IPS DF 4.7 (cell line): ENCODE measurements at regions not wholly inside any gene's neighbourhood (a gene's known extent, or its start where the extent isn't known, plus 50 kb on each side); places are given as distances from the start of the nearest gene placed in this dataset.

ENCODE experiments used
- DNase-seq: peaks from one replicate; pipeline ENCODE4 v3.0.0-alpha.2; 2013; ENCODE audit warnings: low spot score; ENCODE audit errors: extremely low read depth

DNA sequence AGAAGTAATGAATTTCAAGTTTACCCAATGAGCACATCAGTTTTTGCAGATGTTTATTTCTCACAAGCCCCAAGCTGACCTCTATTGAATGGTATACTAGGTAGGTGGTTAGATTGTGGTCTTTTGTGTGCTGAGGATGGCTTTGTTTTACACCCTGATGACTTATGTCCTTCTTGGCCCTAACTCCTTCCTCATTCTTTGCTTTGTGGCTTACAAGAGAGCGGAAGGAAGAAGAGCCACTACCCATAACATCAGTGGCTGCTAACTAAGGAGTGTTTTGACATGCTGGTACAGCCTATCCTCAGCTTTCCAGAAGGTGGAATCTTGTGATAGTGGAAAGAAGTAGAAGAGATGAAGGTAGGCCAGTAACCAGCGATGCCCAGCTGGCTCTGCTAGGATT, 85.7 kb upstream of the NTRK2 start:
- DNase-seq, result no peak

DNA sequence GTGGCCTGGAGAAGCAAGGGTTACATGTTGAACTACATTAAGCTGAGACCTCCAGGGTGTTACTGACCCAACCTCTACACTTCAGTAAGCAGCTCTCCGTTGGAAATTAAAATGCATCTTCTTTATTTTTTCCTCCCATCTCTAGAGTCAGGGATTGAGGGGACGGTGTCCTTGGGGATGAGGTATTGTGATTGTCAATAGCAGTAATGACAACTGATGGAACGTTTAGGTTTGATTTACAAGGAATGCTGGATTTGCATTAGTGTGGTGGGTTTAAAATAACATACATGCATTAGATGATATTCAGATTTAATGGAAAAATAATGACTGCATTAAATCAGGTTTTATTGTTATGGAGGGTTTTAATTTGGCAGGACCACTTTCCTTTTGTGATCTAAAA, 82.9 kb upstream of the NTRK2 start:
- no peak for DNase-seq

DNA sequence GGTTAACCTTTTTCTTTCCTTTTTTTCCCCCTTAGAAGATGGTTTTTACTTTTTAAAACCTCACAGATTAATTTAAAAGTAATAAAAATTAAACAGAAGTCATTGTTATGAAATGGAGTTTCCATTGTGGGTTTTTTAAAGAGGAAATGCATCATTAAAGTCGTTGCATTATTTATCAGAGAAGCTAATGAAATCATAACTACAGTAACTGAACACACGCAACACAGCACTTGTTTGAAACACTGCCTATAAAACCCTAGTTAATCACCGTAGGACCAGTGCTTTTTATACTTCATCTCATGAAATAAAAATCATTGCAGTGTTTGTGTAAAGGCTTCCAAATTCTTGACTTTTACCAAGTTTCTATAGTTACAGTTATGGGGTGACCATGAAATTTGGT, 82.4 kb upstream of the NTRK2 start:
- no peak for DNase-seq

DNA sequence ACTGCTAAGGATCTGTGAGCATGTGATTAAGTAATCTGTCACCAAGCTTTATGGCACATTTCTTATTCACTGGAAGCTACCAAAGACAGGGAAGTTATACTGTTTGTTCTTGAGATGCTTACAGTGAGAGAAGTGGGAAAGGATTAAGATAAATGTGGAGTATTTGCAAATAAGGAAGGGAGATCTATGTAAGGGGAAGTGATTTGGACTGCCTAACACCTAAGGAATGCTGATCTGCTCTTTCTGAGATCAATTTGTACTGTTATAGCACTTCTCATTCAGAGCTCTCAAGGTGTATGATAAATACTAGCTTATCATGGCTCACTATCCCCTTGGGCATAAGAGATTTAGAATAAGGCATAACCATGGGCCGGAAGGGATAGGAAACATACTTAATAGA, 80.0 kb upstream of the NTRK2 start:
- DNase-seq, result no peak

DNA sequence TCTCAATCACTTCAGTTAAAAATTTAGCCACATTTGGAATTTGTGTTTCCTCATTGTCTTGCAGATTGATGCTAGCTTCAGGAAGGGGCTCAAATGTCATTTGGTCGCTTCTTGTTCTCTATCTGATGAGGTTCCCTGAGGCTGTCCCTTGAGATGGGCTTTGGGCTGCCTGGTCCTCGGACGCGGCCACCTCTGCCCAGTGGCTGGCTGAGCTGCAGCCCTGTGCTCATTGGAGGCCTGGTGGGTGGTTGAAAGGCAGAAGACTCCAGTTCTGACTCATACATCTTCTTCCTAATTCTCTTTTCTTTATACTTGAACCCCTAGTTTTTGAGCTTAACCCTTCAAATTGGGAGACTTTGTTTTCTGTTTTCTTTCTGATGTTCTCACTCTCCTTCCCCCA, 78.8 kb upstream of the NTRK2 start:
- DNase-seq, result no peak

DNA sequence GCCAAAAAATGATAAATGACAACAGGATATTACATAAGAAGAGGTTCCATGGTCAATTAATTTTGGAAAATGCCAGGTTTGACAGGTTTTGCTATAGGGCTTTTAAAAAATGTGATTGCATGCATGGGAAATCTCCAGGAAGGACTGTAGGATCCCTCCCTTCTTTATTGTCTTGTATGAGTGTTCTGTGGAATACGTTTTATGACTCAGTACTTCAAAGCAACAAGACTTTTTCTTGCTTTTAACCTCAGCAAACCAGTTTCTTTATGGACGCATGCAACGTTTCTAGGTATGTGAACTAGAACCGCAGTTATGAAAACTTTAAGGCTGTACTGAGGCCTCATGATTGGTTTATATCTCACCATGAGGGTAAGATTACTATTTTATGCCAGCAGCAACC, 76.6 kb upstream of the NTRK2 start:
- DNase-seq, result no peak

DNA sequence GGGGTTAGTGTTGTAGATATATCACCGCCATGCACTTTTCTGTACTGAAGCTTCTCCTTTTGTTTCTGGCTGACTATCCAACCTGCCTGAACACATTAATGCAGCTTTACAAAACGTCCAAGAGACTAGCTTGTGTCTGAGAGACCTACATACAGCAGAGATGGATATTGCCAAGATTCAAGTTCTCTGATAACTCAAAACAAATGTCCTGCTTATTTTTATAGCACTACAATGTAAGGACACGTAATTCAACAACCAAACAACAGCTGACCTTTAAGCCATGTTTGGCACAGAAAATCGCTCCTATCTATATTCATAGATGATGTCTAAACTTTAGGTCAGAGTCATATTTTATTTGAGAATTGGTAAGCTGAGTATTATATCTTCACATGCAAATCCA, 76.2 kb upstream of the NTRK2 start:
- DNase-seq, result no peak

DNA sequence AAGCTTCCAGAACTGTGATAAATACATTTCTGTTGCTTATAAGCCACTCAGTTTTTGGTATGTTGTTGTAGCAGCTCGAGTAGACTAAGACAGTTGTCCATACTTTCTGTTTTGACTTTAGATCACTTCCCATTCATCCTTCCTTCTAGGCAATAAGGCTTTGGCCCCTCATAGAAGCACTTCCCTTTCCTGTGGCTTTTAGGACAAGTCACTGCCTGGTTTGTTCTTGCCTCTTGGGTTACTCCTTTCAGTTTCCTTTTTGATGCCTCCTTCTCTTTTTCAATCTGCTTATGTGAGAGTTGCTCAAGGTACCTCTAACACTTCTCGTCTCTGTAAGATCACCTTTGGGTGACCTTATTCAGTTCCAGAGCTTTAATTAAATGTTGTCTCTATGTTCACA, 72.4 kb upstream of the NTRK2 start:
- DNase-seq, result no peak

DNA sequence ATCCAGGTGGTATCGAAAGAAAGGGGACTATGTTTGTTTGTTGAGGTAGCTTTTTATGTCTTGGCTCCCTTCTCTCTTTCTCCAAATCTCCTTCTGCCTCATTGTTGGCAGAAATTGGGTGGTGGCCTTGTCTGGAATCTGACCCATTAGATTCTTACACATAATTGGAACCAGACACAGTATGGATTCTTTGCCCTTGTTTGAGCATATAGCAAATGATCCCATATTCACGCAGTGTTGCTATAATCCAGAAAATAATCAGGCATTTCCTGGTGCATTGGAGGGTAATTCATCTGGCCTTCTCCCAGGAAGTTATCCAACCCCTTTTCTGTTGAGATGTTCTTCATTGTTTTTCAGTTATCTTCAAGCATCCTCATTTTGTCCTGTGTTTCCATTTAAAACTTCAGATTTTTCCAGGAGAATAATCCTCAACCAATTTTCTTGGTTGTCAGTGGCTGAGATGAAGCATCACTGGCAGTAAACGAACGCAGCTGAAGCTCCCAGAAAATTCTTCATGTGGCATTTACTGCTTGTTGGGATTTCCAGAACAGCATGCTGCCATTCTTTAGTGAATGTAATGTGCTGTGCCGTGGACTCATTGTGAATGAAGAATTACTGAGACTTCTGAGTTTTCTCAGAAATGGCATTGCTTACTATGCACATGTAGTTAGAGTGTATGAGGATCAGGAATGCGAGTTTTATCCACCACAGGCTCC, 70.5 kb upstream of the NTRK2 start:
- no peak for DNase-seq

DNA sequence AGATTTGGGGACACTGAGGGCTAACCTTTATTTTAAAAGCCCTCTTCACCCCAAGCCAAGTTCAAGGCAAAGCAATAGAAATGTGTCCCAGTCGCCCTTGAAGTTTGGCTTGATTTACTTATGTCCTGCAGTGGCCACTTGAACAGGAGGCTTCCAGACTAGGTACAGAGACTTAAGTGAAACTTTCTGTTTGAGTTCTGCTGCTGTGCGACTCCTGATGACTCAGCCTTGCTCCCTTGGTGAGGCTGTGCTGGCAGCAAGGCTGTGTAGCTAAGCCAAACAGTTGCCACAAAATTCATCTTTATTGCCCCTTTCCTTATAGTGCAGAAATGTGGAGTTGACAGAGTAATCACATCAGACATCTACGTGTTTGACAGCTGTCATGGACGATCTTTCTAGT, 68.8 kb upstream of the NTRK2 start:
- DNase-seq, result no peak

DNA sequence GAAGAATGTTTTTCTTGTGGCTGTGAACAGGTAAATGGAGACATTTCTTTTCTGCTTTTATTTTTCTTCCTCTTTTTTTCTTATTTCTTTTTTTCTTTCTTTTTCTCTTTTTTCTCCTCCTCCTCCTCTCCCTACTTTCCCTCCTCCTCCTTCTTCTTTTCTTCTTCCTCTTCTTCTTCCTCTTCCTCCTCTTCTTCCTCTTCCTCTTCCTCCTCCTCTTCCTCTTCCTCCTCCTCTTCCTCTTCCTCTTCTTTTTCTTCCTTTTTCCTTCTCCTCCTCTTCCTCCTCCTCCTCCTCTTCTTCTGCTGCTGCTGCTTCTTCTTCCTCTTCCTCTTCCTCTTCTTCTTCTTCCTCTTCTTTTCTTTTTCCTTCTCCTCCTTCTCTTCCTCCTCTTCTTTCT, 65.3 kb upstream of the NTRK2 start:
- no peak for DNase-seq

DNA sequence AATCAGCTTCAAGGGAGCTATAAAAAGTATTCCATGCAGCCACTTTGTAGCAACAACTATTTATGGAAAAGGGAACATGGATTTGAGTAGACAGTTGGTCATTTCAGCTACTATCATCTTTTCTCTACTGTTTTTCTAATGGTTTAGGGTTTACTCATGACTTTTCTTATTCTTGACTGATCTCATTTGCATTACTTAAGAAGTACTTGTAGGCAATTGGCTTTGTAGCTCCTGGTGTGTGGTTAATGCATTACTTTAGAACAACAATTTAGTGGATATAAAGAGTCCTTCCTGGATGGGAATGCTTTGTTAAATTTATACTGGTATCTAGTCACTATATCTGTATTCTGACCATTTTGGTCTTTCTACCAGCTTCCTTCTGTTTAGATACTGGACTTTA, 59.8 kb upstream of the NTRK2 start:
- peak; percentile 16 for DNase-seq

DNA sequence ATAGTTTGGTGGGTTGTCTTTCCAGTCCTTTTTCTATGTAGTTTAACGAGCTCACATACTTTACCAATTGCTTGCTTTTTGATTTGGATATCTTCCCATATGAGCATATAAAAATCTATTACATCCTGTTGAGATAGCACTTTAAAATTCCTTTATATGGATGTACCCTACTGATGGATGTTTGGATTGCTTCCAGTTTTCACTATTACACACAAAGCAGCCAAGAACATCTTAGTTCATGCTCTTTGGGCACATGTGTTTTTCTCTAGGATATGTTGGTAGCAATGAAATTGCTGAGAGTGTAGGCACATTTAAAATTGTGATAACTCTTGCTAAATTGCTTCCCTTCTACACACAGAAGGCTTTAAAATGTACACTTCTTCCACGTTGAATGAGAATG, 56.1 kb upstream of the NTRK2 start:
- DNase-seq, result no peak

DNA sequence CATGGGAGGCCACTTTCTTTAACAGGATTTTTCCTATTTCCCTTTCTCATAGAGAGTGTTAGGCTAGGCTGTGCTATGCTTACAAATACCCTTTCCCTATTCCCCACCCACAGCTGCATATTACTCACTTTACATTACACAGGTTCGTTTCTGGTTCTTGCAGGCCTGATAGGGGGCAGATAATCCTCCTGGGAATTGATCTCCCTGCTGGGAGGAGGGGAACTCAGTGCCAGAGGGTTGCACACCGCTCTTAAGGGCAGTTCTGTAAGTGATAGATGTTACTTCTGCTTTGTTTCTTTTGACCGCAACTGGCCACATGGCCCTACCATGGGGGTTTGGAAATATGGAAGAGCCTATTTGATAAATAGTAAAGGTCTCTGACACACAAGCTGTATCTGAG, 54.0 kb upstream of the NTRK2 start:
- DNase-seq, result no peak

DNA sequence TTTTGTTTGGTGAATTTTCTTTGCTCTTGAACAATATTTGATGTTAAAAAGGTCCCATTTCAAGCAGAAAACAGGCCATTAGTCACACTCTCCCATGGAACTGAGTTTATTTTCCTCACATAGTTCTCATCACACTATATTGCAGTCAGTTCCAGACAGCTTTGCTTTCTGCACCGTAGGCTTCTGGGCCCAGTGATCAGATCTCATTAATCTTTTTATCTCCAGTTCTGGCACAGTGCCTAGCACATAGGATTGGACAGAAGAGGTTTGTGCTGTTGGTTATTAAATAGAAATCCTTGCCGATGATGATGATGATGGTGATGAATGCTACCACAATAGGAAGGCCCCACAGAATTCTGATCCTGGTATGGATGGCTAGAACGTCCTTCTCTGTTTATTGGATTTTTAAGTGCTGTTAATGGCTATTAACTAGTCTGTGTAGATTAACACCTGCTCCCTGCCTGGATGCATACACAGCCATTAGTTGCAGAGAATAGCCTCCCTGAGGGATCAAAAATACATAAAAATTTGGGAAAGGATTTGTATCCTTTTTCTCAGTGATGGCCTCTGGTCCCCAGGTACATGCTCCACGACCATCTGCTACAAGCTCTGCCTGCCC, 52.0 kb upstream of the NTRK2 start:
- DNase-seq, result no peak
